GM21381 (cell line): ENCODE measurements at regions not wholly inside any gene's neighbourhood (a gene's known extent, or its start where the extent isn't known, plus 50 kb on each side); places are given as distances from the start of the nearest gene placed in this dataset.
A peak's percentile ranks its signal among the peaks of the same experiment; 100 is the strongest.
"Not testable (repeated sequence)": the region's sequence is repeated elsewhere in the genome, so short reads cannot be mapped to it uniquely, and the experiment has no call there.

ENCODE experiments used
- ATAC-seq: cut with Tn5 transposase; IDR thresholded peaks from one replicate; pipeline ENCODE4 v1.9.1; 2021; ENCODE audit warnings: mild to moderate bottlenecking, moderate library complexity; ENCODE audit not compliant: unreplicated experiment

DNA sequence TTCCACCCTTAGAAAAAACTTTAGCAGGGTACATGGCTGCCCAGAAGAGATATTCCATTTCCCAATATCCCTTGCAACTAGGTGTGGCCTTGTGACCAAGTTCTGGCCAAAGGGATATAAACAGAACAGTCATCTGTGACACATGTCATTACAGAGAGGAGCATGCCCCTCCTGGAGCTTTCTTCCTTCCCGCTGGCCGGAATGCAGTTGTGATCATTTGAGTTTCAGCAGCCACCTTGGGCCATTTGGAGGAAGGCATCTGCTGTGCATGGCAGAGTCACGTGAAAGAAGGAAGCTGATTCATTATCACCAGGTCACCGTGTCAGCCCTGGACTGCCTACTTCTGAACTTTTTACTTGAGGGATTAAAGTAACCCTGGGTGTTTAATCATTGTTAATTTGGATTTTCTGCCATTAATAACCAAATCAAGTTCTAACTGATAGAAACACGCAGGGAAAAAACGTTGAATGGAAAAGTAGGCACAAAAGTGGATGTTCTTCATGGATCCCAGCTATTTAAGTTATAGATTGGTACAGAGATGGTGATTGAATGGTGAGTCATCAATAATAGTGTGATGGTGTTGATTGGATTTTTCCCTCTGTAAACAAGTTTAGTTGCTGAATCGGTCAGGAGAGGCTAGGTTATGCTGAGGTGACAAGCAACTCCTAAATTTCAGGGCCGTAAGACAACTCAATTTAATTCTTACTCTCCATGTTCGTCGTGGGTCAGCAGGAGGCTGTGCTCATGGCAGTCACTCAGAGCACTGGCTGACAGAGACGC lies 80.7 kb upstream of the CCDC167 start:
- no peak for ATAC-seq

DNA sequence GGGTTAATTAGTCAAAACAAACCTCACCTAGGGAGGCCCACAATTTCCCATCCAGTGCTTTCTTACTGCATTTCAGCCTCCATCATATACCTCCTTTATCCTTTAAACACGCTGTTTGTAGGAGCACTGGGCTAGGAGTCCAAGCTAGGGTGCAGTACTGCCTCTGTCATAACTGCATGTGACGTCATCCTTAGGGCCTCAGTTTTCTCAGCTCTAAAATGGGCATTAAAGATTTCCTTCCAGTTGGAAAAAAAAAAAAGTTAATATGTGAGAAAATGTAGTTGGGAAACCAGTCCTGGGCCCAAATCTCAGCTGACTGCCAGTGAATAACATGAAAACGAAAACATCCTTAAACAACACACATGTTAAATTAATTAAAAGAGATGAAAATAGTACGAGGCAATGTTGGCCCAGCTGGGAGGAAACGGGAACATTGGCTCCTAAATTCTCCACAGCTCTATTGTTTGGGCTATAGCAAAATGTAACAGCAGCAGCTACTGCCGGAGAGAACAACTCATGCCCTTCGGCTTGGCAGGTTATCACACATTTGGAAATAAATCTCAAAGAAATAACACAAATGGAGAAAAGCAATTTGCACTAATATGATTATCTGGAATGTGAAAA lies 79.9 kb upstream of the CCDC167 start:
- no peak for ATAC-seq

DNA sequence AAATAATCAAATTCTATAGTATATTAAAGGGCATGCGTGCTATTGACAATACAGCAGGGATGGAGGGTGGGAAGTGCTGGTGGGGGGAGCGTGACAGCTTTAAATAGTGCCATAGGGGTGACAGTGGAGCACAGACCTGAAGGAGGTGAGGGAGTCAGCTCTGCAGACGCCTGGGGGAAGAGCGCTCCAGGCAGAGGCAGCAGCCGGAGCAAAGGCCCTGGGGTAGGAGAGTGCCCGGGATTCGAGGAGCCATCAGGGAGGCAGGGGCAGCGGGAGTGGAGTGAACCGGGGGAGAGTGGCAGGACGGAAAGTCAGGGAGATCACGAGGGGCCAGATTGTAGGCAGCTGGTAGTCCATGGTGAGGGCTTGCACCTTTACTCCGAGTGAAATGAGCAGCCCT lies 78.4 kb upstream of the CCDC167 start:
- ATAC-seq: no peak

DNA sequence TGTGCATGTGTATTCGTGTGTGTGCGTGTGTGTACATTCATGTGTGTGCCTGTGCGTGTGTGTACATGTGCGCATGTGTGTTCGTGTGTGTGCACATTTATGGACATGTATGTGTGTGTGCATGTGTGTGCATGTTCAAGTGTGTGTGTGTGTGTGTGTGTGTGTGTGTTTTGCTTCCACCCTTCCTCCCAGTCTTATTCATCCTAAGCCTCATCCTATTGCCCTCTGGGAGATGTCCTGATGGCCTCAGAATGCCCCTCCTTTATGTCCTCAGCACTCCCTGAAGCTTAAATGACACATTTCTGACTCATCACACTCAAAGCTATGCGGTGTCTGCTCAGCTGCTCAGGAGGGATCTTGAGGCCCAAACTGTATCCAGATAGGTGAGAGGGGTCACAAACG lies 76.6 kb upstream of the CCDC167 start:
- no peak for ATAC-seq

DNA sequence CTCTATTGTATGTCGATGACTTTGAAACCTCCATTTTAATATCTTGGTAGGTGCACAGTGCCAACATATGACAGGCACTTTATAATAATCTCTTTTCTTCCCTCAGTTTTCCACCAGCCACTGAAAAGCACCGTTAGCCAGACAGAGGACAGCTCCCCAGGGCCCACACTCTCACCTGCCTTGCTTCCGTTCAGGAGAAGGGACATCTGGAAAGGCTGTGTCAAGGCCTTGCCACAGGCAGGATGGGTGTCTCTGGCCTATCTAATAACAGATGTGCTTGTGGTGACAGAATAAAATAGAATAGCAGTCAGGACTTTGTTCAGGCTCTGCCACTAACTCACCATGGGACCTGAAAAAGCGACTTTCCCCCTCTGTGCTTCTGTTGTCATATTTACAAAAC lies 75.5 kb upstream of the CCDC167 start:
- no peak for ATAC-seq

DNA sequence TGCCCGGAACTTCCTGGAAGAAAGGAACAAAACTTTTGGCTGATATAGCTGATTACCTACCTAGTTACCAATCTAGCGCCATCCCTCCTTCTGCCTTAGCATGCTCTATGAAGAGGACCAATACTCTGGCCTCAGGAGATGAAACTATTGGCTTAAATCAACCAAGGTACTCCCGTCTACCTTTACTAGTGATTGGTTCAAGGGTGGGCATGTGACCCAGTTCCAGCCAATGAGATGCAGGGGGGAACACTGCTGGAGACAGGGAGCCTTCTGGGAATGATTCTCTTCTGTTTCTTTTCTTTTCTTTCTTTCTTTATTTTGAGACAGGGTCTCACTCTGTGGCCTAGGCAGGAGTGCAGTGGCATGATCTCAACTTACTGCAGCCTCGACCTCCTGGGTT lies 72.6 kb upstream of the CCDC167 start:
- no peak for ATAC-seq

DNA sequence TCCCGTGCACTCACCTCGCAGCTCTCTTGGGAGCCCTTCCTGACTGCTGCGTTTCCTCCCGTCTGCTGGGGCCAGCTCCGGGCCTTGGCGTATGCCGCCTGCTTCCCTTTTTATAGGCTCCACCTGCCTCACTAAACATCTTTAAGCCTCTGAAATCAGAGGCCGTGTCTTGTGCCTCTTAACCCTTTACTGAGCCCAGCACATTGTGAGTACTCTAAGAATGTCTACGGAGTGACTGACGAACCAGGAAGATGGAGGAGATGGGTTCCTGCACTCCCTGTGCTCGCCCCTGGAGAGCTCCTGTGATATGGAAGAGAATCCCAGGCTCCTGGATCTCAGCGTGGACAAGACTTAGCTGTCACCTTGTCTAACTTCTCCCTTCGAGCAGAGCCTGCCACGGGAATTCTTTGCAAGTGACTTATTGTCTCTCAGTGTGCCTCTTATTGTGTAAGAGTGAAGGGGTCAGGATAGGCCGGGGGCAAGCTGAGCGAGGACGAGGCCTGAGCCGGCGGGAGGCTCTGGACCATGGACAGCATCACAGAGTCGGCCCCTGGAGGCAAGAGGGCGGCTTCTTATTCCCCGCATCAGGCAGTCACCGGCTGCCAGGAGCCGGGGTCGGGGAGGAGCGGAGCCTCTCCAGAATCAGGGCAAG lies 70.9 kb upstream of the CCDC167 start:
- no peak for ATAC-seq

DNA sequence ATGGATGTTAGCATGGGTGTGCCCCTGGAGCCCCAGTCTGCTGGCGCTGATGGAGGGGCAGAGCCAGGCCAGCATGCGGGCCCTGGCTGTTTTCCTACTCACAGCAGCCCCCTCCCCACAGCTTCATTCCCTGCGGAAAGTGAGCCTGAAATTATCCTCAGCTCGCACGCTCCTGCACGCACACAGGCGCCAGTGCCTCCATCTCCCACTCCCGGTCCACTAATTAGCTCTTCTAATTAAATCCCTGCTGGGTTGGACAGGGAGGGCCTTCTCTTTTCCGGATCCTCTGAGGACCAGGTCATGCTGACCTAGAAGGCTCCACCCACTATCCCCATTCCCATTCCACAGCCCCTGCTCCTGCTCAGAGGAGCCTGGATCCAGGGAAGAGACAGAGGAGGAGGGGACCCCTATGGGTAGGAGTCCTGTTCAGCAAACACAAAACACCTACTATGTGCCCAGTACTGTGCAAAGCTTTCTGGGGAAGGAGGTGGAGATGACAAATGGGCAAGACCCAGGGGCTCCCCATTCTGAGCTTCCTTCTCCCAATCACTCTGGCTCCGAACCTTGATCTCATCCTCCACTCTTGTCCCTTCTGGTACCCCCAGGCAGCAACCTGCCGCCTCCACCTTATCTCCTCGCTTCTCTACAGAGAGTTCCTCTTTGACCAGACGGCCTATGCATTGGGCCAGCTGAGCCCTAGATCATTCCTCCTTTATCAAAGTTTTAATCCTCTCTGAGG lies 70.2 kb upstream of the CCDC167 start:
- no peak for ATAC-seq

DNA sequence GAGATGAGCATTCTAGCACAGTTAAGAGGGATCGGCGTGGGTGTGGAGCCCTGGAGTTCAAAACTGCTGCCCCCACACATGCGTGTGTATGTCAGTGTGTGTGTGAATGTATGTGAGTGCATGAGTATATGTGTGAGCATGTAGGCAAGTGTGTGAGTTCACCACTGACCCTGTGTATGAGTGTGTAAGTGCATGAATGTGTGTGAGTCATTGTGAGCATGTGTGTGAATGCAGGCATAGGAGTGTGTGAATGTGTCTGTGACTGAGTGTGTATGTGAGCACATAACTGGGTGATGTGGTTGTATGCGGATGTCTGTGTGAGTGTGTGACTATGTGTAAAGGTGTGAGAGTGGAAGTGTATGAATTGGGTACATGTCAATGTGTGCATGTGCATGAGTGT lies 69.6 kb upstream of the CCDC167 start:
- ATAC-seq: no peak

DNA sequence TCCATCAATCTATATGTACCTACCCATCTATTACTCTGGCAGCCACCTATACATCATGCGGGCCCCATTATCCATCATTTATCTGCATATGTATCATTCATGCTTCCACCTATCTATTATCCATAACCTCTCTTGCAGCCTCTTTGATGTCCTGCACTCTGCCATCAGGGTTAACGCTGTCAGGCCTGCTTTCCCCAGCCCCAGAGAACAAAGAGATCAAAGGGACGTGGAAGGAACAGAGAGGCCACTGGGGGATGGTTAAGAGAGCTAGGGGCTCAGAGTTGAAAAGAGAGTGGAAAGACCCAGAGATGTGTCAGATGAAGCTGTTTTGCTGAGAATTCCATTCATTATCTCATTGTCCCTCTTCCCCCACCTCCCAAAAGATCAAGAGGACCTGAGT lies 67.3 kb upstream of the CCDC167 start:
- no peak for ATAC-seq

DNA sequence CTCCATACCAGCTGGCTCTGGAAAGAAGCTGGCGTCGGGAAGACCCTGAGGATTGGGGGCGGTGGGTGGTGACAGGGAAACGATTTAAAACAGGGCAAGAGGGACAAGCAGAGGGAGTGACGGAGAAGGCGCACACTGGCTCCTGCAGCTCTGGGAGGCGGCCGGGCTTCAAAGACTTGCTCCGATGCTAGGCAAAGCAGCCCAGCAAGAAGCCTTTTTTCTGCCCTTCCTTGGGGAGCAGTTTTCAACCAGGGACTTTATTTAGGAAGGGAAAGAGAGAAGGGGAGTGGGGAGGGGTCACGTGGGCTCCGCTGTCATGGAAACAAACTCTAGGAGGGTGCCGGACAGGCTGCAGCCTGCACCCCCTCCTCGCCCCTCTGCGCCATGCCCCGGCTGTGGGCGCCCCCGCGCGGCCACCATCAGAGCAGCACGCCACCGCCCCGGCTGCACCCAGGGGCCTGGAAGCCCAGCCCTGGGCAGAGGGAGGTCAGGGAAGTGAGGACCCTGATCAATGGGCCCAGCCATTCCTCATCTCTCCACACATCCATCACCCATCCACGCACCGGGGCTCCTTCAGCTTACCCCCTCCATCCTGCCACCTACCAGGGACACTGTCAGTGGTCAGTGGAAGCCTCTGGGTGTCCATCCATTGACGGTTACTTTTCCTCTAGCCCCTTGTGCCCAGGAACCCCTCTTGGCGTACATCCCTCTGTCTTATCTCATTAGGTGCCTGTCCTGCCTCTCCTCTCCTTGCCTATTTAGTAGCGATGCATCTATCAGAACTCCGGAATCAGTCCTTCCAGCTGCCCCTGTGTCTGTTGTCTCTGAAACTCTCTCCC lies 66.6 kb upstream of the CCDC167 start:
- no peak for ATAC-seq

DNA sequence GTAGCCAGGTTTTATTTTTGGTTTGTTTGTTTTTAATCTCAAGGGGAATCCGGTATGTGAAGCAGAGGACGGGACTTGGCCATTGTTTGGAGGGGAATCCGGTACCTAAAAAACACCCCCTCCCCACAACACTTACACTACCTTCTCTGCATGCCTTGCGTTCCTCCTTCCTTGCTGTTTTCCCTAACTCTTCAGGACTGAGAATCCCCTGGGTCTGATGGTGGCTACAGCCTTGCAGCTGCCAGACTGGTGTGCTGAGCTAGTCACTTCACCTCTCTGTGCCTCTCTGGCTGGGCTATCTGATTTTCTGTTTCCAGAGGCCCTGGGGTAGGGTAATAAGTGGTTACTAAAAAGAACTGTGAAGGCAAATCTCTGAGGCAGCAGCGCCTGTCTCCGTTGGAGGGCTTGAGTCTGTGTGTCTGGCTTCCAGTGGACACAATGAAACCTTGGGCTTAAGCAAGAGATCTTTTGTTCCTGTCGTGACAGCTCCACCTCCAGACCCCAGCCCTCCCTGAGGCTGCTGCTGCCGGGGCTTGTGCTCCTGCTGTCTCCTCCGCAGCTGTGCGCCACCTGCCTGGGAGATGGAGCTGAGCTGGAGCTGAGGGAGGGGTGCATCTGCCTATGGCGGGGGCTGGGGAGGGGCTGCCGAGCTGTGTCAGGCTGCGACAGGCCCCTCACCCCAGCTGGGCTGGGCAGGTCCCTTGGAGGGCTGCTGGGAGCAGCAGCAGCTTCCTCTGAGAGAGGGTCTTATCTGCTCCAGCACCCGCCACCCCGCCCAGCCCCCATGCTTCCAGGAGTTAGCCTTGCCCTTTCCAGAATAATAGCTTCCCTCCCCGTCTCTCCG lies 65.8 kb upstream of the CCDC167 start:
- no peak for ATAC-seq

DNA sequence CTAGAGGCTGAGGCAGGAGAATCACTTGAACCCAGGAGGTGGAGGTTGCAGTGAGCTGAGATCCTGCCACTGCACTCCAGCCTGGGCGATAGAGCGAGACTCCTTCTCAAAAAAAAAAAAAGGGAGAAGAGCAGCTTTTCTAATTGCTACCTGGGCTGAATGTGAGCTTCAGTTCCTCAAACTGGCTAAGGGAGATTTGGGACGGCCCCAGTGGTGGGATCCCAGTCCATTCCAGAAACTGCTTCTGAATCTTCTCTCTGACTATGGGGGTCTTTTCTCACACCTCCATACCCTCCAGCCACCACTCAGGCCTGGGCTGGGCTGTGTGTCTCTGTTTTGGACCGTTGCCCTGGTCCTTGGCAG lies 63.2 kb upstream of the CCDC167 start:
- not testable (repeated sequence) for ATAC-seq

DNA sequence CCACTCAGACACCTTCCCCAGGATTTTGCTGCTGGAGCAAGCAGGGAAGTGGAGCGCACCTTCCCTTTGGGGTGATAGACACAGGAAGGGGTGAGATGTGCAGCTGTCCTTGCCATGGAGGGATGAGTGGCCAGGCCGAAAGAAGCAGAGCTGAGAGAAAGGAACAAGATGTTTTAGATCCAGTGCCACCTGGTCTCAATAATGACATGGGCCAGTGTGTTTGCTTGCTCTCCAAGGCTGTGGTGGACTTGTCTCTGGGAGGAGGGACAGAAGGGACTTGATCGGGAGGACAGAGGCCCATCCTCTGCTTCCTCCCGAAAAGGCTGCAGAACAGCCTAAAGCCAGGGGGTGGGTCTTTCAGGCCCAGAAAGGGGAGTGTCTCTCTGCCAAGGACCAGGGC lies 61.7 kb upstream of the CCDC167 start:
- ATAC-seq: peak; percentile 1

DNA sequence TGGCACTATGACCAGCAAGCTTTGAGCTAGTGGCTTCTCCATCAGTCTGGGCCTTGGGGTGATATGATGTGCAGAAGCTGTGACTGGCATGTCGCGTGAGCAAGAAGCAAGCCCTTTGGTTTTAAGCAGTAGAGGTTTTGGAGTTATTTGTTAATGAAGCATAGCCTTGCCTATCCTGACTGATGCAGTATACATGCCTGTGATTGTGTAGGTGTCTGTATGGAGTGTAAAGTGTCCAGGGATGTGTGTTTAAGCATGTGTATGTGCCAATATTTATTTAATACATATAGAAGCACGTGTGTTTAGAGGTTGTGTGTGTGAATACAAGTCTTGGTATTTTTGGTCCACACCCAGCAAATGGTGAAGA lies 61.0 kb upstream of the CCDC167 start:
- ATAC-seq: no peak

DNA sequence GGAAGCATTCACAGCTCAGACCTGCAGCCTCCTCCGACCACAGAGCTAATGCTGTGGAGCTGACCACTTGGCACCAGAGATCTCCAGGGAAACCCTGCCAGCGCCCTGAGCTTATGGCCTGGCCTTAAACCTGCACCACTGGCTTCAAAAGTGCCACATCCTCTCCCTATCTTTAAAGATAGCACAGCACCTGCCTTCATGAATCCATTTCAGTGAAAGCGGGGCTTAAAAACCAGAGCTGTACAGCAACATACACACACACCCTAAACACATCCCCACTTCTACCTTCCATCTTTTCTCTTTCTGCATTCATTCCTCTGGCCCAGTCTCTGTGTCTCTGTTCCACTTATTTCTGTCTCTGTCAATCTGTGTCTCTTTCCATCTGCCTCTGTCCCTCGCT lies 59.8 kb upstream of the CCDC167 start:
- ATAC-seq: no peak

DNA sequence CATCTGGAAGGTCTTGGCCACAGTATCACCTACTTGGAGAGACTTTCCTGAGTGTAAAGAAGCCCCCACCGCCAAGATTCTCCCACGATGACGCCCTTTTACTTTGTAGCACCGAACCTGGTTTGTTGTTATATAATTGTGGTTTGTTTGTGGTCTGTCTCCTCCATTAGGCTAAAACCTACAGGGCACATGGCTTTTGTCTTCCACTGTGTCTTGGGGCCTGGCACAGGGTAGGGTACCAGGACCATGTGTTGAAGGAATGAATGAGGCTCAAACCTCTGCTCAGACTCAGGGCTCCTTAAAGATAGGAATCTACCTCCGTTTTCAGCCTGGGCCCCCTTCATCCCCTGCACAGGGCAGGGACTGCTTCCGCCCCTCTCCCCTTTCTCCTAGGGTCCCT lies 59.4 kb upstream of the CCDC167 start:
- ATAC-seq: no peak

DNA sequence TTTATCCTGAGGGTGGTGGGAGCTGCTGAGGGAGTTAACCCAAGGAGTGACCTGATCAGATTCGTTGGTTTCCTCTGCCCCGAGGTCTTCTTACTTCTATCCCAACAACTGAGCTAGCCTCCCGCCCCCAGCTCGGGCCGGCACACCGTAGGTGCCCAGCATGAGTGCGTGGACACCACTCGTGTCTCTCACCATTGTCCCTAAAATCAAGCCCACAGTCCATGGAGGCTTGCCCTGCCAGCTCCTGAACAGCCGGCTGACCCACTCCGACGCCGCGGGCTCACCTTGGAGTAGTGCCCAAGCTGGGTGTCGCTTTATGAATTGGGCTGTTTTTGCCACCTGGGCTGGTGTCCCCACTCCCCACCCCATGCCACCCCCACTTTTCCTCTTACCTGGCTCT lies 59.0 kb upstream of the CCDC167 start:
- ATAC-seq: no peak

DNA sequence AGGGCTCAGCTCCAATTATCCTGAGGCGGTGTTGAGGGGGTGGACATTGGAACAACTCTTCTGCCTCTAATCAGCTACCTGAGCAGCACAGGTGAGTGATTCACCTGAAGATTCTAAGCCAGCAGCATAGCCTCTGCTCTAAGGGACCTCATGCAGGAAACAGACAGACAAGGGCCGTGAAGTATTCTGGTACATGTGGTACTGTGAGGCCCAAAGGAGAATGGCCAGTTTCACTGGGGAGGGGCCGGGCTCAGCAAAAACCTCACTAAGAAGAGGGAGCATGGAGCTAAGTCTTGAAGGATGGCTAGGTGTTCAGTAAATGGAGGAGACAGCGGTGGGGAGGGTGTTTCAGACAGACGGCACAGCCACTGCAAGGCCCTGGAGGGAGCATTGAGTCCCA lies 58.5 kb upstream of the CCDC167 start:
- ATAC-seq: no peak

DNA sequence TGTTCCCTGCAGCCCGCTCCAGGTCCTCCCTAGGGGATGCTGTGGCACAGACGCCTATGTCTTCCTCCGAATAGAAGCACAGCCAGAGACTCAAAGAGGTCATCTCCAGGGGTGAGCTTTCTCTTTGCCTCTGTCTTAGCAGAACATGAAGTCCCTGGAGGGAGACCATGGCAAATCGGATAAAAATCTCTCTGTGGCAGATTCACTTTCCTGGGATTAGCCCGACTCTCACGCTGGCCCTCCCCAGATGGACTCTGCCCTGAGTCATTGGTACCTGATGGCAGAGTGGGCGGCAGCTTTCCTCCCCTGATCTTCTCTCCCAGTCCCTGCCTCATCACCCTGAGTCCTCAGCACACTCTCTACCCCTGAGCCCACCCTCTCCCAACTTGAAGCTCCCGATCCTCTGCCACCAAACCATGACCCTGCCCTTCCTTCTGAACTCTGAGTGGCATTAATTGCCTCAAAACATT lies 58.0 kb upstream of the CCDC167 start:
- ATAC-seq: no peak
